ENCODE measurements at regions not wholly inside any gene's neighbourhood (a gene's known extent, or its start where the extent isn't known, plus 50 kb on each side); places are given as distances from the start of the nearest gene placed in this dataset.

DNA sequence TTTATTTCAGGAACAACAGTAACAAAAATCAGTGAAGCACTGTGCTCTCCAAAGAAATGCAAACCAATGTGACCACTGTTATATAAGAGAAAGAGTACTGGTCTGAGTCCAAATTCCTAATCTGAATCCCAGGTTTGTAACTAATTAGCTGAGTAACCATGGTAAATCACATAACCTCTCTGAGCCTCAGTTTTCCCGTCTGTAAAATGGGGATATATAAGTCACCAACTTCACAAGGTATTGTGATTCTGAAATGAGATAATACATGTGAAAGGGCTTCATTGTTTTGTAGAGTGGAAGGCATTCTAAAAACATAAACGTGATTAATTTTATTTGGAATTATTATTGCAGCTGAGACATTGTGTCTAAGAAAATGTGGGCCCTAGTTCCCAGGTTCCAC lies 91.3 kb upstream of the YPEL5 start:
- Histone ChIP-seq H3K4me1 (ENCODE audit: control insufficient read depth, insufficient read depth, low read length) (peaks cover 3% of the 10 kb centered on the region), H3K9me3 (ENCODE audit: control insufficient read depth, low read length) (no peaks in the 10 kb centered on the region), H3K4me3 (ENCODE audit: low read length) (no peak overlapping the region), H3K27me3 (ENCODE audit: control insufficient read depth, insufficient read depth, low read length, poor library complexity, severe bottlenecking) (no peaks in the 10 kb centered on the region), H3K27ac (ENCODE audit: low read depth, low read length) (no peak overlapping the region), H3K9ac (ENCODE audit: extremely low read depth, low read length, poor library complexity, severe bottlenecking) (no peak overlapping the region), H3K36me3 (ENCODE audit: control insufficient read depth, insufficient read depth, low read length) (no peaks in the 10 kb centered on the region)
- Mint-ChIP-seq H3K36me3 (ENCODE audit: low read depth) (no peaks in the 10 kb centered on the region), H3K9me3 (peaks cover 5% of the 10 kb centered on the region), H3K4me1 (no peaks in the 10 kb centered on the region), H3K27me3 (ENCODE audit: insufficient read depth) (peaks cover 26% of the 10 kb centered on the region), H3K27ac (no peak overlapping the region), H3K4me3 (no peak overlapping the region)
- TF ChIP-seq, protein P1, sequence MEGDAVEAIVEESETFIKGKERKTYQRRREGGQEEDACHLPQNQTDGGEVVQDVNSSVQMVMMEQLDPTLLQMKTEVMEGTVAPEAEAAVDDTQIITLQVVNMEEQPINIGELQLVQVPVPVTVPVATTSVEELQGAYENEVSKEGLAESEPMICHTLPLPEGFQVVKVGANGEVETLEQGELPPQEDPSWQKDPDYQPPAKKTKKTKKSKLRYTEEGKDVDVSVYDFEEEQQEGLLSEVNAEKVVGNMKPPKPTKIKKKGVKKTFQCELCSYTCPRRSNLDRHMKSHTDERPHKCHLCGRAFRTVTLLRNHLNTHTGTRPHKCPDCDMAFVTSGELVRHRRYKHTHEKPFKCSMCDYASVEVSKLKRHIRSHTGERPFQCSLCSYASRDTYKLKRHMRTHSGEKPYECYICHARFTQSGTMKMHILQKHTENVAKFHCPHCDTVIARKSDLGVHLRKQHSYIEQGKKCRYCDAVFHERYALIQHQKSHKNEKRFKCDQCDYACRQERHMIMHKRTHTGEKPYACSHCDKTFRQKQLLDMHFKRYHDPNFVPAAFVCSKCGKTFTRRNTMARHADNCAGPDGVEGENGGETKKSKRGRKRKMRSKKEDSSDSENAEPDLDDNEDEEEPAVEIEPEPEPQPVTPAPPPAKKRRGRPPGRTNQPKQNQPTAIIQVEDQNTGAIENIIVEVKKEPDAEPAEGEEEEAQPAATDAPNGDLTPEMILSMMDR (conservative IDR thresholded peaks at IDR 0.05), result no peak
- WGBS, 2 experiments (ENCODE audit: insufficient coverage in 1 of 2, insufficient read length in 1 of 2), result 66 to 86% methylated on average over 1 to 2 of the region's 2 CpGs
- DNase-seq, result no peak

DNA sequence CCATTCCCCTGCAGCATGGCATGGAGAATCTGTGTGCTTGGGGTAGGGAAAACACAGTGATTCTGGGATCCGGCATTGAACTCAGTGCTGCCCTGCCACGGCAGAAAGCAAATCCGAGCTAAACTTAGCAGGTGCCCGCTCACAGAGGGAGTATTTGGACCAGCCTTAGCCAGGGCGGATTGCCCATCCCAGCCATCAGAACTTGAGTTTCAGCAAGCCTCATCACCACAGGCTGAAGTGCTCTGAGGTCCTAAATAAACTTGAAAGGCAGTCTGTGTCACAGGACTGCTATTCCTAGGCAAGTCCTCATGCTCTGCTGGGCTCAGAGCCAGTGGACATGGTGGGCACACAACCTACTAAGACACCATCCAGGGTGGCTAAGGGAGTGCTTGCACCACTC lies 86.2 kb upstream of the YPEL5 start:
- TF ChIP-seq, protein P1 (conservative IDR thresholded peaks at IDR 0.05), result no peak
- no peak overlapping the region for H3K9ac ChIP-seq (ENCODE audit: extremely low read depth, low read length, poor library complexity, severe bottlenecking)
- H3K27me3 ChIP-seq (ENCODE audit: control insufficient read depth, insufficient read depth, low read length, poor library complexity, severe bottlenecking), result no peaks in the 10 kb centered on the region
- no peak overlapping the region for H3K27ac ChIP-seq (ENCODE audit: low read depth, low read length)
- H3K9me3 ChIP-seq (ENCODE audit: control insufficient read depth, low read length), result peaks cover 3% of the 10 kb centered on the region
- H3K4me3 ChIP-seq (ENCODE audit: low read length), result no peak overlapping the region
- H3K27me3 Mint-ChIP-seq (ENCODE audit: insufficient read depth), result peaks cover 15% of the 10 kb centered on the region
- DNase-seq, result no peak
- H3K4me3 Mint-ChIP-seq, result no peak overlapping the region
- peaks cover 2% of the 10 kb centered on the region for H3K4me1 Mint-ChIP-seq
- no peaks in the 10 kb centered on the region for H3K36me3 ChIP-seq (ENCODE audit: control insufficient read depth, insufficient read depth, low read length)
- H3K9me3 Mint-ChIP-seq, result peaks cover 11% of the 10 kb centered on the region
- H3K36me3 Mint-ChIP-seq (ENCODE audit: low read depth), result no peaks in the 10 kb centered on the region
- H3K27ac Mint-ChIP-seq, result no peak overlapping the region
- H3K4me1 ChIP-seq (ENCODE audit: control insufficient read depth, insufficient read depth, low read length), result peaks cover 3% of the 10 kb centered on the region
- WGBS, 2 experiments (ENCODE audit: insufficient coverage in 1 of 2, insufficient read length in 1 of 2), result 78 to 79% methylated on average over 4 to 5 of the region's 5 CpGs

DNA sequence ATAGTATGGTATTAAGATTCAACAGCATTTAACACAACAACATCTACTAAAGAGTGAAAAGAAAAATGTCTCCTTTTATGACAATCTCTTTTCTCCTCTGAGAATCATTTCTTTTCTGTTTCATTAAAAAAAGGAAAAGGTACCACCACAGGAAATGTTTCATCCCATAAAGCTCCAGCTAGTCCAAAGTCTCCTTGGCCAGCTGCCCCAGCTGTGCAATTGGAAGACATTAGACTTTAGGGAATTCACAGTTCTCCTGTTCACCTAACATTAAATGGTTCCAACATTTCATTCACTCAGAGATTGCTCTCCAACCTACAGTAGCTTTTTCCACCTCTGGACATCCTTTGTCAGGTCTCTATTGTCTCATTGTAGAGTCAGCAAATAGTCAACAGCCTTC lies 78.7 kb upstream of the YPEL5 start:
- peaks cover 5% of the 10 kb centered on the region for H3K4me1 Mint-ChIP-seq
- Histone ChIP-seq H3K4me3 (ENCODE audit: low read length) (no peak overlapping the region), H3K9me3 (ENCODE audit: control insufficient read depth, low read length) (peaks cover 14% of the 10 kb centered on the region), H3K9ac (ENCODE audit: extremely low read depth, low read length, poor library complexity, severe bottlenecking) (no peak overlapping the region), H3K27ac (ENCODE audit: low read depth, low read length) (no peak overlapping the region), H3K4me1 (ENCODE audit: control insufficient read depth, insufficient read depth, low read length) (peaks cover 3% of the 10 kb centered on the region), H3K27me3 (ENCODE audit: control insufficient read depth, insufficient read depth, low read length, poor library complexity, severe bottlenecking) (no peaks in the 10 kb centered on the region), H3K36me3 (ENCODE audit: control insufficient read depth, insufficient read depth, low read length) (no peaks in the 10 kb centered on the region)
- no peak for DNase-seq
- TF ChIP-seq, protein P1 (conservative IDR thresholded peaks at IDR 0.05), result no peak
- no peak overlapping the region for H3K4me3 Mint-ChIP-seq
- H3K9me3 Mint-ChIP-seq, result peaks cover 17% of the 10 kb centered on the region
- peaks cover 5% of the 10 kb centered on the region for H3K27me3 Mint-ChIP-seq (ENCODE audit: insufficient read depth)
- no peak overlapping the region for H3K27ac Mint-ChIP-seq
- no peaks in the 10 kb centered on the region for H3K36me3 Mint-ChIP-seq (ENCODE audit: low read depth)

Measured in endodermal cell (in vitro differentiated cells).